Smooth muscle cell of the brain vasculature (primary cell): ENCODE measurements at regions not wholly inside any gene's neighbourhood (a gene's known extent, or its start where the extent isn't known, plus 50 kb on each side); places are given as distances from the start of the nearest gene placed in this dataset.
"Not testable (repeated sequence)": the region's sequence is repeated elsewhere in the genome, so short reads cannot be mapped to it uniquely, and the experiment has no call there.

Source experiments
- DNase-seq: peaks from one replicate; pipeline ENCODE4 v3.0.0-alpha.2; 2012; ENCODE audit warnings: low read depth, low spot score

DNA sequence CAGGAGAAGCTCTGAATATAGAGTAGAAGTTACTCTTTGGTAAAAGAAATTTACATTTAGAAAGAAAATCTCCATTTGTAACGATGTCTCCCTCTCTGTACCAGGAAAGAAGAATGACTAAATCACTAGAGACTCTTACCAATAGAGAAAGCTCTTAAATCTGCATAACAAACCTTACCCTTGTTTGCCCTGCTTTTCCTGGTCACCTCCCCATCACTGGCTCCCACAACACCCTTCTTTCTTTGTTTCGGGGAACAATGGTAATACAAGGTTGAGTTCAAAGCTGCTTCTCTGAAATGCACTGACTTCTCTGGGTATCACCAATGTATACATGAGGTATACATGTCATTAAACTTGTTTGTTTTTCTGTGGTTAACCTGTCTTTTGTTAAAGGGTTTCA lies 351.1 kb upstream of the FLRT2 start:
- no peak for DNase-seq

DNA sequence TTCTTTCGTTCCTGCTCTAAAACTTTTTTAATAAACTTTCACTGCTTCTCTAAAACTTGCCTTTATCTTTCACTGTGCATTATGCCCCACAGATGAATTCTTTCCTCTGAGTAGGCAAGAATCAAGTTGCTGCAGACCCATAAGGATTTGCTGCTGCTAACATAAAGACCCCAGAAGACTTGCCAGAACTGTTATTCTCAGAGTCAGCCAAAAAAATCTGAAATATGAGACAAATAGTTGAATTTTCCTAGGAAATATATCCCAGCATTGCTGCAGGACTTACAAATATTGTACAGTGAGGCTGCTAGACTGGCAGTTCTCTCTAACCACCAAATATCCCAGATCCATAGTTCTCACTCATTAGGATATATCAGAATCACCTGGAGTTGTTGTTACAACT lies 349.1 kb upstream of the FLRT2 start:
- DNase-seq: no peak

DNA sequence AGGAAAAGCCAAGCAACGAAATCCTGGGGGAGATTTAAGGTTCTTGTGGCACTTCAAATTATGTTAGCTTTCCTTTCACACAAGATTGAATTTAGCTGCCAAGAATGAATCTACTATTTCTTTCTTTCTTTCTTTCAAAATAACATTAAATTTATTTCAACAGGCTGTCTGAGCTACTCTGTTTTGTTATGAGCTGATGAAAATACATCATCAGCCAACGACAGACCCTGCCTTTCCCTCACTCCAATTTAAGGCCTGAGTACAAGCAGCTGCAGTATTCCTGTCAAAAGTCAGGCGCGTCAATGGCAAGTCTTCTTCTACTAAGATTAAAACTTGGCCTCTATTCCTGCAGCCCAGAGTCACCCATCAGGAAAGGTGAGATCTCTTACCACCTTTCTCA lies 347.7 kb upstream of the FLRT2 start:
- no peak for DNase-seq

DNA sequence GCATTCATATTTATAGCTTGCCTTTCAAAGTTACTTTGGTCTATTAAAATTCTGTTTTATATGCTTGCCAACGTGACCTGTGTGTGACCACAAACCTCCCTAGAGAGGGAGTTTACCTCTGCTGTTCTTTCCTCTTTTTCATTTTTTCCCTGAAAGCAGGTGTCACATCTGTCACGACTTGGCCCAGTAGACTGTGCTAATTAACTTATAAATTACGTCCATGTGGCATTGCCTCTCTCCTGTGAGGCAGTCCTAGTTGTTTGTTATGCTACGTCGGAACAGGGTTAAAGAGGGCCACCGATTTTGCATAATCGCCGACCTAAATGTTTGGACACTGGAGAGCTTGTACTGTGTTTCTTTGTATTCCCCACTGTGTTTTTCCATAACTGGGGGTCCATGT lies 343.9 kb upstream of the FLRT2 start:
- DNase-seq: no peak

DNA sequence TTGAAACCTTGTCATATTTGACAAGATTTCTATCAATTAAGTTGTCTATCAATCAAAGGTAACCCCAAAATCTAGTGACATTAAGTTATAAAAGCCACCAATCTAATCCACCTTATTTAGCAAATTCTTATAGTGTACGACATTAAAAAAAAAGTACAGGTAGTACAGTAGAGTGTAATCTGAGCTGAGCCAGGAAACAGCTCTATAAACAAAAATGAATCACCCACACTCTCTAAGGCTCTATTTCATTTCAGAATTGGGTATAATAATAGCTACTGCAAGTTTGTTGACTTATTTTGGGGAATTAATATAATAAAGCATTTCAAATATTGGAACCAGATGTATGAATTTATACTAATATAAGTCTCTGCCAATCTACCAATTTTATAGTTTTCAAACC lies 342.4 kb upstream of the FLRT2 start:
- no peak for DNase-seq

DNA sequence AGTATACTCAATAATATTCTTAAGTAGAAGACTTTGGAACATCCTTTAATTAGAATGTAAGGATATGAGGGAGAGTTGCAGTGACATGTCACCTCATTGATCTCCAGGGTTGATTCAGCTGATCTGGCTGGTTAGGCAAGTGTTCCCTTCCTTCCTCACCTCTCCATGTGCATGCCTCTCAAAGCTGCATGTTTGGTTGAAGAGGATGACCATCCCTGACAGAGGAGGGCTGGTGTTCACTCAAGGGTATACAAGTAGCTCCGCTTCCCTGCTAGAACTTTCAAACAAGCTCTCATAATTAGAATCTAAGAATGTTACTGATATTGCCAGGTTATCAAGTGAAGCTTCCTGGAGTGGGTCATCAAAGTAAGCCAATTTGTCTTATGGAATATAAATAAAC lies 341.1 kb upstream of the FLRT2 start:
- no peak for DNase-seq

DNA sequence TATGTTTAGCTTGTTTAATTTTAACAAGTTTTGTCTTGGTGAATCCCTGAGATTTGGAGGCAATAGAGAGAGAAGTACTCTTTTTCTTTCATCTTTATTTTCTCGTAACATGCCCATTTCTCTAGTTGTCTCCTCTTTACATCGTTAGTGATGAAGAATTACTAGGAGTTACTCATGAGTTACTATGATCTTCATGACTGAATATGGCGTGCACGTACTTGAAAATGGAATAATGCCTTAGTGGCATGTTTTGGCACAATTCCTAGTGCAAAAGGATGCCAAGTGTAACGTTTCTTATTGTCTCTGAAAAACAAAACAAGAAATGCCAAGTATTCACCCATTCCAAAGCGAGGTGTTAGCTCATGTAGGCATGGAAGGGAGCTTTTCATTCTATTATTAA lies 340.7 kb upstream of the FLRT2 start:
- not testable (repeated sequence) for DNase-seq

DNA sequence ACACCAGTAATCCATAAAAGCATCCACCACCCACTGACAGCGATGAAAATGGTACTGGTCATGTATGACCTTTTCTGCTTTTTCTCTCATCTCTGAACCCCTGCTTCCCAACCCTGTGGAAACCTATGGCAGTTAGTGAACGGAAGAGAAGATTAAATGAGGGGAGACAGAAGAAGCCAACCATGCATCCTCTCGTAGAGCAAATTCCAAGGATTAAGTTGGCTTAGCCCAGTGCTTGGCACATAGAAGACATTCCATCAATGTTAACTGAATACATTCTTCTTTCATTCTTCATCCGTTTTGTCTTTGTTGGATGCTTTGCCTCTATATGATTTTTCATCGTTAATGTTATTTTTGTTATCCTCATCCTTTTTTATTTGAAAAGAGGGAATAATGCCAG lies 339.7 kb upstream of the FLRT2 start:
- no peak for DNase-seq

DNA sequence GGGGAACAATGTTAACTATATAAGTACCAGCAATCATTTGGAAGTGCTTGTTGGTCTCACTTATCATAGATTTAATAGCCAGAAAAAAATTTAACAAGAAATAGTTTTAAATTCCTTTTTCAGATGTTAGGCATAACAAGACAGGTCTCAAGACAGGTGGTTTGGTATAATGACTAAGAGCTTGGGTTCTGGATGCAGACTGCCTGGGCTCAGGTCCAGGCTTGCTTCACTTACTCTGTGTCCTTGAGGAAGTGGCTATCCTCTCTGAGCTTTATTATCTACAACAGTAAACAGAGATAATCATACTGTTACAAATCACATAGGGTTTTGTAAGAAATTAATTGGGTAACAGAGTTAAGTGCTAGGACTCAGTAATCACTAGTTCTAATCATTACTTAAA lies 338.0 kb upstream of the FLRT2 start:
- DNase-seq: no peak

DNA sequence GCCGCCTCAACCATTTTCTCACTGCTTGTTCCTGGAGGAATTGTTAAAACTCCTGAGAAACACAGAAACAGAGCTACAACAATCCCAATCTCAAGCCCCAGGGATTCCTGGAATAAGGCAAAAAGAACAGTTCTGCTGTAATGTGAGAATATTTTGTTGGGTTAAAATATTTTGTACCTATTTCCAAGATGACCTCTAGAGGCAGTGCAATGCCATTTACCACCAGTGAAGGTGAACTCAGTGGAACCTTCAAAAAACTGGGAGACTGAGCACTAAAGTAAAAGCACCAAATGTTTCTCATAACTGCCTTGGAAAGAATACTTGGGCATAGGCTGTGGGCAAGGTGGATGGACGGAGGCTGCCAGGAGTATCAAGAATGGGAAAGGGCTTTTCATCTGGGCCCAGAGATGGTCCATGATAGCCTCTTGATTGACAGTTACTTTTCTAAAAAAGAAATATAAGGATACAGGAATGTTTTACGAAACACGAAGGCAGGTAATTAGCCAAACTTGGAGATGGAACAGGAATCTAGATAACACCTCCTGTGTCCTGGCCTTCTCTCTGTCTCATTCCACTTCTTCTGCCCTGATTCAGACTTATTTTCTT lies 334.0 kb upstream of the FLRT2 start:
- no peak for DNase-seq

DNA sequence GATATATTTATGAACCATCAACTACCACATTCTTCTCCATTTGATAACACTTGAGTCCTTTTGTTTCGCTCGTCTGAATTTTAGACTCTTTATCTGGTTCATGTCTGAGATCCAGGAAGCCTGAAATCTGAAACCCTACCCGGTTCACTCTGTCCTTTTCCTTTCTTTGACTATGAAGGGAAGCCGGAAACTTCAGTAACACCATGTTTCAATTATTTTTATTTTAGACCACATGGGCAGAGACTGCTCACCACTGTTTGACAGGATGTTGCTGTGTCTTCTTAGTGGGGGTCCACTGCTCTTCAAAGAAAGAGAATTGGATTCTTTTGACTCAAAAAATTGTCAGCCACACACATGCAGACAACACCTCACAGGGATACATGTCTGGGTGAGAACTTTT lies 331.9 kb upstream of the FLRT2 start:
- peak; percentile 47 for DNase-seq

DNA sequence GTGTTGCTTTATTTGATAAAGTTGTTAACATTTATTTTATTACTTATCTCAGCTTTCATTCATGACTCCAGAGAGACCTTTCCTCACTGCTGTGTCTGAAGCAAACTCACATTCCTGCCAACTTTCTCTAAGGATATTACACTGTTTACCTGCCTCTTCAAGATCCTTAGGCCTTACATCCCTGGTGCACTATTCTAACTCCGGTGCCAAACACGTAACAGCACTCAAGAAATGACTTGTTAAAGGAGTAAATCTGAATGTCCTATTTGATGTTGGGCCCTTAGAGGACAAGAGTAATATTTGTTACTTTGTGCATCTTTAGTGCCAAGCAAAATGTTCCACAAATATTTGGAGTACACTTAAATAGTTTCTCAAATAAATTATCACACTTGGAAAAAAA lies 324.1 kb upstream of the FLRT2 start:
- DNase-seq: no peak

DNA sequence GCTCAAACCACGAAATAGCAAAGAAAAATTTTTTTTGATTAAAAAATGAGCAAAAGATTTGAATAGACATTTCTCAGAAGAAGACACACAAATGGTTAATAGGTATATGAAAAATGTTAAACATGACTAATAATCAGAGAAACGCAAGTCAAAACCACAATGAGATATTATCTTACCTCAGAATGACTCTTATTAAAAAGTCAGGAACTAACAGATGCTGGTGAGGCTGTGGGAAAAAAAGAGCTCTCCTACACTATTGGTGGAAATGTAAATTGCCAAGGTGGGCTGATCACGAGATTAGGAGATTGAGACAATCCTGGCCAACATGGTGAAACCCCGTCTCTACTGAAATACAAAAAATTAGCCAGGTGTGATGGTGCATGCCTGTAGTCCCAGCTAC lies 315.5 kb upstream of the FLRT2 start:
- DNase-seq: no peak

DNA sequence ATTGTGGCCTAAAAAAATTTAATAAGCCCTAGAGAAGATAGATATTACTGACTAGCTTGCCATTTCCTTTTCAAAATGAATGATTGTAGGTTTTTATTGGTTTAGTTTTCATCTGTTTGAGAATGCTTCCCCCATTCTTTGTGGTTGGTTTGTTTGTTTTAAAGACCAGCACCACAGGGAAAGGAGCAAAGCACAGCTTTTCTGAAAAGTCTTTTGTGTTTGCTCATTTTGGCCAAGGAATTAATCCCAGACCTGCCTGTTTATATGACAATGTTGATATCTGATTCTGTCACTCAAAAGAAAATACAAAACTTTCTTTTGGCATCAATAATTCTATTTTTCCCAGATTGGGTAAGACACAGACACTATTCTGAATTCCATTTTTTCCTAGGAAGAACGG lies 312.5 kb upstream of the FLRT2 start:
- DNase-seq: peak; percentile 41

DNA sequence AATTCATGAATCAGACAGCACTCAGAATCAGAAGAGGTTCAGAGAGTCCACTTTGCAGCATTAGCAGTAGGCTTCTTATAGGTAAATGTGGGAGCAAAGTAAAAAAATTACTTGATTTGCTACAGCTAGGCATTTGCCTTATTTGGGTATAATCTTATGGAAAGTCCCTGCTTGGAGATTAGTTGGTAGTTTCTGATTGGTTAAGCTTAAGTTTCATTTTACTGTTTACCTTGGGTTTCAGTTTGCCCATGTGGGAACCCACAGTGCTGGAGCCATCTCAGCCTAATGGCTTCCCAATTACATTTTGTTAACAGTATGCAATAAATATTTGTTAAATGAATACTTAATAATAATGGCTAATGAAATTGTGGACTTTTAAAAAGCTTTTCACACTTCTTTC lies 311.0 kb upstream of the FLRT2 start:
- no peak for DNase-seq

DNA sequence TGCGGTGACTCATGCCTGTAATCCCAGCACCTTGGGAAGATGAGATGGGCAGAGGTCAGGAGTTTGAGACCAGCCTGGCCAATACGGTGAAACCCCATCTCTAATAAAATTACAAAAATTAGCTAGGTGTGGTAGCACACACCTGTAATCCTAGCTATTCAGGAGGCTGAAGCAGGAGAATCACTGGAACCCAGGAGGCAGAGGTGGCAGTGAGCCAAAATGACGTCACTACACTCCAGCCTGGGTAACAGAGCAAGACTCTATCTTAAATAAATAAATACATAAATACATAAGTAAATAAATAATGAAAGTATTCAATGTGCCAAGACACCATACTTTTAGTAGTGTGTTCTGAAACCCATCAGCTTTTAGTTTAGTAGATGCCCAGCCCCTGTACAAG lies 308.1 kb upstream of the FLRT2 start:
- DNase-seq: no peak

DNA sequence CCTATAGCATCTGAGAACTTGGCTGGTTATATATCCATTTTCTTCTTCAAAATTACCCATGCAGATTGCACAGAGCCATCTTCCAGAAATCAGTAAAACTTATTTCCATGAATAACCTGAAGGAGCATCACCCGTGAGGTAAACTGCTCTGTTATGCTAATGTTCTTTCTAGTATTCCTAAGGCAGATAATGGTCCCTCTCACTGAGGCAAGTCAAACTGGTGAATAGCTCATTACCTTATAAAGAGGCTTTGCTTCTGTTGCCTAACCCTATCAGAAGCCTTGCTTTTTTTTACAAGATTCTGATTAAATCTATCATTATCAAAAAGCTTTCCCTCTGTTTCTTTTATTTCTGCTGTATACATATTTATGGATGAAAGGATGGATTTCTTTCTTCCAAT lies 307.6 kb upstream of the FLRT2 start:
- DNase-seq: no peak

DNA sequence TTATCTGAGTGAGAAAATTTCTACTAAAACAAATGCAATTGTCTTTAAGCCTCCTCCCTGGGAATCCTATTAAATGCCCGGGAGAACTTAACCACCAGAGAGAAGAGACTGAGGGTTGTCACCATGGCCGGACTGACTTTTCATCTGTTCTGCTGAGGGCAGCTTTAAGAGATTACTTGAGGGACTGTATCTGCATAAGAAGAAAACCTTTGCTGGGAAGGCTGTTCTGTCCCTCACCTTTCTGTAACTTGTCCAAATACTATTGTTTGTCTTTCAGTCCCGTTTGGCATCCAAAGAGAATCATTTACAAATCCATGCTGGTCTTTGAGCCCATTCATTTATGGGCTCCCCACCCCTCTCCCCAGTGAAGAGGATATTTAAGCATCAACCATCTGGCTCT lies 306.3 kb upstream of the FLRT2 start:
- DNase-seq: no peak

DNA sequence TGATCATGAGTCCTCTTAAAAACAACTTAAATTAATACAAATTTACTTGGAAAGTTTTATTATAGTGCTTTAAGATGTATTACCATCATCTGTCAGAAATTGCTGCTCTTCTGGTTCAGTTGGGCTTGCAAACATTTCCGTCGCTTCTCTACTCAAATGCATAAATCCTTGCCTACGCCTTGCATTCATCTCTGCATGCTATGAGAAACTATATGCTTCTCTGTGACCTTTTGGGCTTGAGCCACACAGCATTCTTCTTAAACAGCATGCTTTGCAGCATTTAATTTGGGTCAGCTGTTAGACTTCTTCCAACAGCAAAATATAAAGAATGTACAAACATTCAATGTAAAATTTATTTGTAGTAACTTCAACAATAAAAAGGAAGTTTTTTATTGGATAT lies 305.7 kb upstream of the FLRT2 start:
- DNase-seq: no peak

DNA sequence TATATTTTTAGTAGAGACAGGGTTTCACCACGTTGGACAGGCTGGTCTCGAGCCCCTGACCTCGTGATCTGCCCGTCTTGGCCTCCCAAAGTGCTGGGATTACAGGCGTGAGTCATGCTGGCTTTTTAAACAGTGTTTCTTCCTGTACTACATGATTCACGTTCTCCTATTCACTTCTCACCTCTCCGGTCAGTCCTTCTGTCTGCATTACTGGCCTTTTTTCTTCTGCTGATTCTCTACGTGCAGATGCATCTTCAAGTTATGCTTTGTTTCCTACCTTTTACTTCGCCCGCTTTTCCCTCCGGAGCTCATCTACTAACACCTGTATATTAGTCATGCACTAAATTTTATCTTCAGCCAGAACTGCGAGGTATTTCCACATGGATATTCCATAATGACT lies 296.2 kb upstream of the FLRT2 start:
- no peak for DNase-seq

DNA sequence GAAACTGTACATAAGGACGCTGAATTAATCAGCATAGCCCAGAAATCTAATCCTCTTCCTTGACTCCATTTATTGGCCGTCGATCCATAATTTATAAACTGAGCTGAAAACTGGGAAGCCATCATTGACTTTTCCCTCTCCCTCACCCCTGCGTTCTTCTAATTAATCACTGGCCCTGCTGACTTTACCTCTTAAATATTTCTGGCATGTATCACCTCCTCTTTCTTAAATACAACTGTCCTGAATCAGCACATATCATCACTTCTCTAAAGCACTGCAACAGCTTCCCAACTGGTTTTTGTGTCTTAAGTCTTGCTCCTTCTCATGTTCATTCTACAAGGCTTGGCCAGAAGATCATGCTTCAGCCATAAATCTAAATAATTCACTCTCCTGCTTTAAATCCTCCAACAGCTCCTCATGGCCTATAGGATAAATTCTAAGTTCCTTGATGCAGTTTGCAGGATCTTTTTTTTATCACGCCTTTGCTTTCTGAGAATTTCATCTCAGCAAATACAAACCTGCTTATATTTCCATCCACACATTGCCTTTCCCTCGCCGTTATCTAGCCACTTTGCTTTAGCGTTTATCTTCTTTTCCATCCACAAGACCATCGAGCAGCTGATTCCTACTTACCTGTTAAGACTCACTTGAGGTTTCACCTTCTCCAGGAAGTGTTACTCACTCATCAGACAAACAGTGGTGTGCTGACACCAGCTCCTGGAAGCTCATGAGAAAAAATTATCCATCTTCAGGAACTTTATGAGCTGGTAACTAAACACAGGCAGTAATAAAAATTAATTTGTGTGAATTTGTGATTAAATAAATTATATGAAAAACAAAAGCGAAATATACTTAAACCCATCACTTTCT lies 295.6 kb upstream of the FLRT2 start:
- no peak for DNase-seq

DNA sequence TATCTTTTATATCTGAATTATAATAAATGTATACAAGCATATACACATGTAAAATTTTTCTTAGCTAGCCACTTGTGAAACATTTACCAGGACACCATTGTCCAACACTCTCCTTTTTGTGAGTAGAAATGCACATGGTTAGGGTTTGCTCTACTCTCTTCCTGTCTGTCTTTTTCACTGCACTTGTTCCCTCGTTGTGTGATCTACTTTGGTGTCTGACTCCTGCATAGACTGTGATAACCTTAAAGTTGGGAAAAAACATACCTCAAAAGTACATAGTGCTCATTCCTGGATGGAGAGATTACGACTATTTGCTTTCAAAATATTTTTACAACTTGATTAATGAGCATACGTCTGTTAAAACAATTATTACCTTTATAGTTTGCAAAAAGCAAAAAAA lies 294.1 kb upstream of the FLRT2 start:
- DNase-seq: no peak

DNA sequence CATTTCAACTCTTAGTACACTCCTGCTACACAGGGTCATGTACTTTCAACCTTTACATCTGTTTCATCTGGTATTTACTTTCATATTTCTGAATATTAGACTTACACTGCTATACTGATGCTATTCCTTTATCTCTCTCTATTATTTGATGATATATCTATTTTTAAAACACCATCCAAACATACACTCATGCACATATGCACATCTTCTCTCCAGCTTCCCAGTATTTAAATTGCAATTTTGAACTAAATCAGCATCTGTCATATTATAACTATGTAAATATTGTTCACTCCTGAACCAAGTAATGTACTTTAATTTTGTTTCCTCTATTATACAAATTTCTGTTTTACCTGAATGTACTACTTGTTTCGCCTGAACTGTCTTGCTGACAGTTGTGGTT lies 293.6 kb upstream of the FLRT2 start:
- DNase-seq: no peak

DNA sequence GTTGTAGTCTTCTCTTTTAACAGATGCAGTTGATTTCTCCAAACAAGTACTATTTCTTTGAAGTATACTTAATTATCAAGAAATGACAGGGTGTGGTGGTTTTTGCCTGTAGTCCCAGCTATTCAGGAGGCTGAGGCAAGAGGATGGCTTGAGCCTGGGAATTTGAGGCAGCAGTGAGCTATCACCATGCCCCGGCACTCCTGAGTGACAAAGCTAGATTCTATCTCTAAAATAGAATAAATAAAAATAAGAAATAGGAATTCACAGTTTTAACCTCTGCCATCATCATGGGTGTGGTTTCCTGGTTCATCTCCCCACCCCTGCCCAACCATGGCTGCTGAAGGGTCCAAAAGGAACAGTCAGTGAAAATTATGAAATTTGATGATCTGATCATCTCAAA lies 290.2 kb upstream of the FLRT2 start:
- DNase-seq: no peak
